ENCODE measurements at regions not wholly inside any gene's neighbourhood (a gene's known extent, or its start where the extent isn't known, plus 50 kb on each side); places are given as distances from the start of the nearest gene placed in this dataset.
"Not testable (repeated sequence)": the region's sequence is repeated elsewhere in the genome, so short reads cannot be mapped to it uniquely, and the experiment has no call there.

GRCh38 chr13:66152596-66152995 lies 1077.5 kb downstream of the PCDH9 start:
- DNase-seq (ENCODE audit: low read depth), result no peak

DNA sequence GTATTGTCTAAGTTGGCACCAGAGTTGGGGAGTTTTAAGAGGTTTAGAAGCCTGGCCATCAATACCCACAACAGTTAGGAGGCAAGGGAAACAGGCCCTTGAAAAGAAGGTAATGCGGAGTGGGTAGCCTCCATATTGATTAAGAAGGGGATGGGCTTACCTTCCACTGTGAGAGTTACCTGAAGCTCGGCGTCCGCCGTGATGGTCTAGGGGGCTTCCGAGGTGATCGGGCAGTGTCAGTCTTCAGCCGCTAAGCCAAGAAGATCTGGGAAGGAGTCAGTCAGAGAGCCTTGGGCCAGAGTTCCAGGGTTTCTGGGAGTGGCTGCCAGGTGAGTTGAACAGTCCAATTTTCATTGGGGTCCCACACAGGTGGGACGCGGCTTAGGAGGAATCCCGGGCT lies 1085.8 kb downstream of the PCDH9 start:
- not testable (repeated sequence) for DNase-seq (ENCODE audit: low read depth)

GRCh38 chr13:66139701-66140100 lies 1090.4 kb downstream of the PCDH9 start:
- no peak for DNase-seq (ENCODE audit: low read depth)

DNA sequence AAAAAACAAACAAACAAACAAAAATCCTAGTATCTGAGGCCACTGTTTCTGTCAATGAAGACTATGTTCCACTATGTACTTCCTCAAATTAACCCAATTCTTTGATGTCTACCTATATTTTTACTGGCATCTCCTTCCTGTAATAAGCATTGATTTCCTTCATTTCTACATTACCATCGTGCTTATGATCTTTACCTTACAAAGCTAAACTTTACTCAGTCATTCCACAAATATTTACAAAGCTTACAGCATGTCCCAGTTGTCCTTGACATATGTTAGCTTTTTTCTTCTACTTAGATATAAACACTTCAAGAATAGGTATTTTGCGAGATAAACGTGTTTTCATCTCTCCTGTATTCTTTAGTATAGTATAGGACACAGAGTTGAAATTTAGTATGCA lies 1090.9 kb downstream of the PCDH9 start:
- DNase-seq (ENCODE audit: low read depth), result no peak

- DNase-seq (ENCODE audit: low read depth), result no peak
Measured at GRCh38 chr13:66138172-66138811, 1091.8 kb downstream of the PCDH9 start.

- DNase-seq (ENCODE audit: low read depth), result no peak
Measured at GRCh38 chr13:66137384-66137783, 1092.8 kb downstream of the PCDH9 start.

DNA sequence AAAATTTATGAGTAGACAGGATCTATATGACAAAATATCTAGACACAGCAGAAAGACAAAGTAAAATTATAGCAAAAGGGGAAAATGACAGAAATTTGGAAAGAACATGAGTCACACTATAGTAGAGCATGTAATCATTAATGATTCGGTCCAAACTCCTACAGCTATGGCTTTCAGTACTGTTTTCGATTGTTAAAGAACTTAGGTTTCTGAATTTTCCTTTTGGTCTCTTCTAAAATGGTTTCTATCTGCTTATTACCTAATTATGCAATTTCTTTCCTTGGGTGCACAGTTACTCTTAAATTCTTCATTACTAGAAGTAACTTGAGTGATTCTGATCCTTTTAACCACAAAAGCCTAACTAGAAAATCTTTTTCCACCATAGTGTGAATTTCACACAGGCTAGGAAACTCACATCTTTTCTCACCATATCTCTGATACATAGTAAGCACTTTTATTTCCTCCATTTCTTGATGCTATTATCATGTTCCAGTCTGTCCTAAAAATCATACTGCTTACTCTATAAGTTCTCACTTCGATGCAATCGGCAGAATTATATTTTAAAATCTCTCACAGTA lies 1101.4 kb downstream of the PCDH9 start:
- no peak for DNase-seq (ENCODE audit: low read depth)

DNA sequence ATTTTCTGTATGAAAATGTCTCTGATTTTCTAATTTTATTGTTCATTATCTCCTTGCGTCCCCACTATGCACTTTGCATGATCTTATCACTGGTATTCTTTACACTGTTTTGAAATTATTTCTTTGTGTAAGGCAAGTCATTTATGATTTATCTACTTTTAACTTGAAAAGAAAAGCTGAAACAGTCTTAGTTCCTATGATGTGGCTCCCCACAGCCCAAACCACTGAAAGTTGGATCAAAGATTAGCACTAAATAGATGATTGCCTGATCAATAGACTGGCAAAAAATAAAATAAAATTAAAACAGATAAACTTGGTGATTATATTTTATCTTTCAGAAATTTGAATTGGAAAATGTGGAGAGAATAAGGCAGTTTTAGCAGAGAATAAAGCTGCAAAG lies 1101.9 kb downstream of the PCDH9 start:
- DNase-seq (ENCODE audit: low read depth), result no peak

DNA sequence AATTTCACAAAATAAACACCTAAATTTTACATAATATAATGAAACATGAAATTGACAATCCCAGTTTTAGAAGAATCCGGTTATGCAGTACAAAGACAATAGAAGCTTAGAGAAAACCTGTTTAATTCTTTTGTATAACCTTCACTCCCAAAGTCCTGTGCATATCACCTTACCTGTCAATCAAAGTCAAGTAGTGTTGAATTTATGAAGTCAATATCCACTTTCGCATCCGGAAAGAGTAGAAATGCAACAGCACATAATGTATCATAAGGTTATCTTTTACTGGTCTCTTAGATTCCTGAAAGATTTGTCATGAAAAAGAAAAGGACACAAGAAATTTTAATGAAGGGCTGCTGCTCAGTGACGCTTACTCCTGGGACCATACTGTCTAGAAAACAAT lies 1112.6 kb downstream of the PCDH9 start:
- no peak for DNase-seq (ENCODE audit: low read depth)

GRCh38 chr13:66113882-66114526 lies 1116.1 kb downstream of the PCDH9 start:
- no peak for DNase-seq (ENCODE audit: low read depth)

- no peak for DNase-seq (ENCODE audit: low read depth)
Measured at GRCh38 chr13:66111628-66112027, 1118.5 kb downstream of the PCDH9 start.

DNA sequence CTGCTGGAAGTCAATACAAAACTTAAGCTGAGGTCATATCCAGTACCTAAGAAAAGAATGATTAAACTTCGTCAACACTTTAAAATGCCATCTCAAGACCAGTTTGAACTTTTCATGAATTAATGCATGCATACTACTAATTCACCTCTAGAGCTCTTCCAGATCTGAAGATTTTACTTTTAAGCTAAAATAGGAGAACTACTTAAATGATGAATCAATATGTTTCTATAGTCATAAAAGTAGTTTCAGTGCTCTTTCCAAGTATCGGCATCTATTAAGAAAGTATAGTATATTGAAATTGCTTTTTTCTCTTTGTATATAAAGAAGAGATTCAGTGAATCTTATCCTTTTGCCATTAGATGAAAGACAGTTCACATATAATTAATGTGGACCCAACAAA lies 1123.9 kb downstream of the PCDH9 start:
- no peak for DNase-seq (ENCODE audit: low read depth)

- no peak for DNase-seq (ENCODE audit: low read depth)
Measured at GRCh38 chr13:66102864-66103263, 1127.3 kb downstream of the PCDH9 start.

- no peak for DNase-seq (ENCODE audit: low read depth)
Measured at GRCh38 chr13:66099825-66100224, 1130.3 kb downstream of the PCDH9 start.

DNA sequence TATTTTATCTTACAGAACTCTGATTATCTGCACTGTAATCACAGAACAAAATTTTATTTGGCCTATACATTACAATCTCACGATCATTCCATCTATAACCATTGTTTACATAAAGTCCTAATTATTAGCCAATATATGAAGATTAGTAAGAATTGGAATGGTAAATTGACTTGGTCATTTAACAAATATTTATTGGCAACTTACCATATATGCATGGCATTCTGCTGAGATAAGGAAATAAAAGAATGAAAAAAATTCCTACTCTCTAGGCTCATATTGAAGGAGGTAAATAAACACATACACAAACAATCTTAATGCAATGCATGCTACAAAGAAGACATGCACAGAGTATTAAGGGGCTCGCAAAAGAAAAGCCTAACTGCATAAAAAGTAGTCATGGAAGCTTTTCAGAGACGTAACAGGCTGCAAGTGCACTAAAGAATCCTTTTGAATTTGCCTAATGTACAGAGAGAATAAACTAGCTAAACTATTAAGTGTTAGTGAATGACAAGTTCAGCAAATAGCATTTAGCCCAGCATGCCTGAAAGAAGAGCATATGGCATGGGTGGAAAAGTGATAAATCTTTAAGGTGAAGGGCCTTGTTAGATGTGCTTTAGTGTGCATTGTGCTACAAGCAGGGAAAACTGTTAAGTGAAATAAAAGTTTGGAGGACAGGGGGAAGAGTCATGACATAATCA lies 1131.1 kb downstream of the PCDH9 start:
- DNase-seq (ENCODE audit: low read depth), result no peak

DNA sequence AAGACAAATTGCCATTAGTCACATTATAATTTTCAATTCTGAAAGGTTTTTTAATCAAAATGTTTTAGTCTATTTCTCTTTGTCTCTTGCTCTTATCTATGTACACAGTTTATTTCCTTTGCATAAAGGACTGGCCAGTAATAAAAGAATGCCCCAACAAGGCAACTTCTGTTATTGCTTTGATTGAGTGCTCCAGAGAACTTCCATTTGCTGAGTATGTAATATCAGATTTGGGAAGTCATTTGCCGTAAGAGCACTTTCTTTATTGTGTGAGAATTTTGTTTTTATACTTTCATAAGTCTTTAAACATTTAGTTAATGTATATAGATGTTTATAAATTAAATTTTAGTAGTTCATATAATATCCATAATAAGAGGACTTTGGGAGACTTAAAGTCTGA lies 1140.4 kb downstream of the PCDH9 start:
- DNase-seq (ENCODE audit: low read depth), result no peak

DNA sequence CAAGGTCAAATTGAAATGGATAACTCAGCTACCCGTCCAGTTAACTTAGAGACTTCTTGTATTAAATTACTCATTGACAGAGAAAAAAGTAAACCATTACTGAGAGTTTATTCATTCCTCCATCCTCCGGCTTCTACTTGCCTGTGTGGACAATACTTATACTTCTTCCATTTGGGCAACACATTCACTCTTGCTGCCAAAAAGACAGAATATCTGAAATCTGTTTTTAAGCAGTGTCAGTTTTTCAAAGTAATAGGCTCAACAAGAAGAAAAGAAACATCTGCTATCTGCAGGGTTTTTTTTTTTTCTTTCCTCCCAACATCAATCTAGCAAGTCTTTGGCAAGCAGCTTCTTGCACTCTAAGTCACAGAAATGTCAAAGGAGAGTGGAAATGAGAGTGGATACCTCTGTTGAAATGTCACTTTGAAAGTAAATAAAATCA lies 1142.8 kb downstream of the PCDH9 start:
- DNase-seq (ENCODE audit: low read depth), result no peak

DNA sequence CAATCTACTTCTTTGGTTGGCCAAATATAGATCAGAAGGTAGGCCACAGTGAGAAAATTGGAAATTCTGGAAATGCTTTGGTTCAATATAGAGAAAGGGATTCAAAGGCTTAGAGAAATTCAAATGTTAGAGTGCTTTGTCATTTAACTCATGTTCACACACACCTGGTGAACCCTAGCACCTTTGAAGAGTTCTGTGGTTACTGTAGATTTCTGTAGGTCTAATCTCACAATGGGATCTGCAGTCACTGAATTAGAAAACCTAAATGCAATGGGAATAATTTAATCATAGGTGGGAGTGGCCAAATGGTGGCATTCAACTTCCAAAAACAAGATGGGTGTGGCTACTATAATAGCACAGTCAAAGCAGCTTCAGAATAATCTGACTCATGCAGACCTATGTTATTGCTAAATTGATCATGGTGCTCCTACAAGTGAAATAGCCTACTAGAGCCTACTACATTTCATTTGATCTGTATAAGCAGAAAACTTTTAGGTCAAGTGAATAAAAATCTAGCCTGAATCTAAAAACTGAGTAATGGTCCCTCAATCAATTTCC lies 1152.9 kb downstream of the PCDH9 start:
- no peak for DNase-seq (ENCODE audit: low read depth)

GRCh38 chr13:66076417-66076816 lies 1153.7 kb downstream of the PCDH9 start:
- no peak for DNase-seq (ENCODE audit: low read depth)

GRCh38 chr13:66074018-66074615 lies 1156.0 kb downstream of the PCDH9 start:
- no peak for DNase-seq (ENCODE audit: low read depth)

DNA sequence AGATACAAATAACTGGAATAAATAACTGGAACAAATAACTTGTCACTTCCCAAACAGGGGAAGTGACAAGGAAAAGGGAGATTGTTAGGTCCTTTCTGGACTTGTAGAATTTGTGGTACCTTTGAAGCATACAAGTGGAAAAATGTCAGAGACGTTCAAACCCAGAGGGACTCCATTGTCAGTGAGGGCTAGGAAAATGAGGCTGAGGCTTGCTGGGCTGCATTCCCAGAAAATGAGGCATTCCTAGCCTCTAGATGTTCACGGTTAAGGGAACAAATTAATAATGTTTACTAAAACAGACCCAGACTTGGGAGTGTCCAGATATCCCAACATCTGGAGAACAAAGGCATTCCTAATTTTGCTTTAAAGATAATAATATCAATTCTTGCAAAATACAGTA lies 1158.0 kb downstream of the PCDH9 start:
- DNase-seq (ENCODE audit: low read depth), result not testable (repeated sequence)

- no peak for DNase-seq (ENCODE audit: low read depth)
Measured at GRCh38 chr13:66071608-66072007, 1158.5 kb downstream of the PCDH9 start.

Measured in CMK (cell line).